HG03354 (cell line): ENCODE measurements at regions not wholly inside any gene's neighbourhood (a gene's known extent, or its start where the extent isn't known, plus 50 kb on each side); places are given as distances from the start of the nearest gene placed in this dataset.
"Not testable (repeated sequence)": the region's sequence is repeated elsewhere in the genome, so short reads cannot be mapped to it uniquely, and the experiment has no call there.

Experiments used
- ATAC-seq: cut with Tn5 transposase; IDR thresholded peaks from one replicate; pipeline ENCODE4 v1.9.1; 2021; ENCODE audit warnings: mild to moderate bottlenecking; ENCODE audit not compliant: unreplicated experiment, poor library complexity, severe bottlenecking

- ATAC-seq: no peak
Measured at GRCh38 chr2:43152186-43152585, 74.2 kb downstream of the ZFP36L2 start.

GRCh38 chr2:43149482-43150107 is 76.8 kb downstream of the ZFP36L2 start:
- no peak for ATAC-seq

- no peak for ATAC-seq
Measured at GRCh38 chr2:43146083-43146482, 80.3 kb downstream of the ZFP36L2 start.

- ATAC-seq: no peak
Measured at GRCh38 chr2:43144263-43144662, 82.1 kb downstream of the ZFP36L2 start.

GRCh38 chr2:43143756-43144155 is 82.7 kb downstream of the ZFP36L2 start:
- no peak for ATAC-seq

- peak; percentile 48 for ATAC-seq
Measured at GRCh38 chr2:43142921-43143438, 83.4 kb downstream of the ZFP36L2 start.

GRCh38 chr2:43141636-43142151 is 84.7 kb downstream of the ZFP36L2 start:
- ATAC-seq: not testable (repeated sequence)

- no peak for ATAC-seq
Measured at GRCh38 chr2:43139996-43140621, 86.3 kb downstream of the ZFP36L2 start.

- no peak for ATAC-seq
Measured at GRCh38 chr2:43139501-43139900, 86.9 kb downstream of the ZFP36L2 start.

GRCh38 chr2:43138441-43138840 is 88.0 kb downstream of the ZFP36L2 start:
- no peak for ATAC-seq

- ATAC-seq: no peak
Measured at GRCh38 chr2:43136876-43137275, 89.5 kb downstream of the ZFP36L2 start.

GRCh38 chr2:43136011-43136799 is 90.2 kb downstream of the ZFP36L2 start:
- no peak for ATAC-seq

GRCh38 chr2:43135583-43135982 is 90.8 kb downstream of the ZFP36L2 start:
- no peak for ATAC-seq

- ATAC-seq: no peak
Measured at GRCh38 chr2:43134571-43134889, 91.9 kb downstream of the ZFP36L2 start.

- ATAC-seq: no peak
Measured at GRCh38 chr2:43133708-43134570, 92.5 kb downstream of the ZFP36L2 start.

GRCh38 chr2:43133336-43133707 is 93.1 kb downstream of the ZFP36L2 start:
- ATAC-seq: no peak

GRCh38 chr2:43132683-43133301 is 93.6 kb downstream of the ZFP36L2 start:
- ATAC-seq: no peak

- no peak for ATAC-seq
Measured at GRCh38 chr2:43131890-43132682, 94.3 kb downstream of the ZFP36L2 start.
